ENCODE measurements at regions not wholly inside any gene's neighbourhood (a gene's known extent, or its start where the extent isn't known, plus 50 kb on each side); places are given as distances from the start of the nearest gene placed in this dataset.

DNA sequence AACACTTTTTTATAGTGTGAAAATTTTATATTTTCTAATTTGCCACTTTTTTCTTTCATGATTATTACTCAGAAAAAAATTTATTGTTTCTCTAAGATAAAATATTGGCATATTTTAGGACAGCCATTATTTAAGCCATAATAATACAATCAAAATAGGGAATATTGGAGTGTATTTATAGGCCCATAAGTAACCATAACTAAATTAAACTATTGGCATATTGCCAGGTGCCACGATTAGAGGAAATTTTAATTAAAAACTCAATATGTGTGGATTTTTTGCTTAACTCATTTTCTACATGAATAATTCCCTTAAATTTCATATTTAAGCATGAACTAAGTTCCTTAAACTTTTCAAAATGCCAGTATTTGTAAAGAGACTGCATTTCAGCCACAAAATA, 587.8 kb downstream of the IPMK start:
- Mint-ChIP-seq H3K27ac (no peak overlapping the region), H3K4me1 (no peaks in the 10 kb centered on the region), H3K36me3 (no peaks in the 10 kb centered on the region), H3K9me3 (no peaks in the 10 kb centered on the region), H3K4me3 (no peak overlapping the region), H3K27me3 (ENCODE audit: low read depth) (no peaks in the 10 kb centered on the region)
- TF ChIP-seq CTCF (IDR thresholded peaks at IDR 0.05; ENCODE audit: unreplicated experiment) = no peak
- DNase-seq (ENCODE audit: low spot score in 2 of 2, unreplicated experiment in 2 of 2) = no peak

- Mint-ChIP-seq H3K27me3 (ENCODE audit: low read depth) (no peaks in the 10 kb centered on the region), H3K36me3 (no peaks in the 10 kb centered on the region), H3K27ac (no peak overlapping the region), H3K4me3 (no peak overlapping the region), H3K4me1 (no peaks in the 10 kb centered on the region), H3K9me3 (peaks cover 5% of the 10 kb centered on the region)
- DNase-seq (ENCODE audit: low spot score in 2 of 2, unreplicated experiment in 2 of 2) = no peak
- no peak for TF ChIP-seq CTCF (IDR thresholded peaks at IDR 0.05; ENCODE audit: unreplicated experiment)
Observed at GRCh38 chr10:57675125-57675524, 592.6 kb downstream of the IPMK start.

DNA sequence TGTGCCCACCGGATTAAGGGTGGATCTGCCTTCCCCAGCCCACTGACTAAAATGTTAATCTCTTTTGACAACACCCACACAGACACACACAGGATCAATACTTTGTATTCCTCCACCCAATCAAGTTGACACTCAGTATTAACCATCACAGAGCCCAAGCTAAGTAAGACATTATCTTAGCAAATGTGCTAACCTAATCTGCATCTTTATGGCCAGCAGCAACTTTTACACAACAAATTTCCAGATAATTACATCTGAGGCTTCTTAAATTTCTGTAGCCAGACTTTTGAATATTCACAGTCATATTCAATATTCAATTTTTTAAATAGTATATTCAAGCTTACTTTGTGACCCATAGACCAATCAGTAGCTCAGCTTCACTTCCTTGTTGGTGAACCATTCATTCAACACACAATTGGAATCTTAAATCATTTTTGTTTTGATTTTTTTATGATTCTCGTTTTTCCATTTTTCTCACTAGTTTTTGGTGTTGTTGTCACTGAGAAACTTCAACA, 594.2 kb downstream of the IPMK start:
- H3K9me3 Mint-ChIP-seq = peaks cover 5% of the 10 kb centered on the region
- no peak for DNase-seq (ENCODE audit: low spot score in 2 of 2, unreplicated experiment in 2 of 2)
- no peaks in the 10 kb centered on the region for H3K4me1 Mint-ChIP-seq
- no peak overlapping the region for H3K27ac Mint-ChIP-seq
- H3K4me3 Mint-ChIP-seq = no peak overlapping the region
- no peaks in the 10 kb centered on the region for H3K27me3 Mint-ChIP-seq (ENCODE audit: low read depth)
- no peaks in the 10 kb centered on the region for H3K36me3 Mint-ChIP-seq
- TF ChIP-seq CTCF (IDR thresholded peaks at IDR 0.05; ENCODE audit: unreplicated experiment) = no peak

DNA sequence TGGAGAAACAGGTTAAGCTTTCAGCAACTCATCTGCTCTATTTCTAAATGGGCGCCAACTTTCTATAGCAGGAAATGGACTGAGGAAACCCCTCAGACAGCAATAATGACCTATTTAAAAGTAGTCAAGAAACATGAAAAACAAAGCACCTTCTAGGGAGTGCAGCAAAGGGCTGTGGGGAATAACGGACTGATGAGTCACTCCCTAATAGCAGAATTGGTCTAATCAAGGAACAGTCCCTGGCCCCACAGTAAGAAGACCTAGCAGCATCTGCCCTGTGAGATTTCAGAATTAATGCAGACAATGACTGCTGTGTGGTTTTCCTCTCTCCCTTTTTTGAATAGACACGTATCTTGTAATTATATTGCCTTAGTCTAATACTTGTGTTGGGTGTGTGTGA, 602.9 kb downstream of the IPMK start:
- no peaks in the 10 kb centered on the region for H3K36me3 Mint-ChIP-seq
- no peak for TF ChIP-seq CTCF (IDR thresholded peaks at IDR 0.05; ENCODE audit: unreplicated experiment)
- DNase-seq (ENCODE audit: low spot score in 2 of 2, unreplicated experiment in 2 of 2) = no peak
- no peaks in the 10 kb centered on the region for H3K27me3 Mint-ChIP-seq (ENCODE audit: low read depth)
- H3K4me1 Mint-ChIP-seq = no peaks in the 10 kb centered on the region
- no peaks in the 10 kb centered on the region for H3K9me3 Mint-ChIP-seq
- no peak overlapping the region for H3K27ac Mint-ChIP-seq
- no peak overlapping the region for H3K4me3 Mint-ChIP-seq

DNA sequence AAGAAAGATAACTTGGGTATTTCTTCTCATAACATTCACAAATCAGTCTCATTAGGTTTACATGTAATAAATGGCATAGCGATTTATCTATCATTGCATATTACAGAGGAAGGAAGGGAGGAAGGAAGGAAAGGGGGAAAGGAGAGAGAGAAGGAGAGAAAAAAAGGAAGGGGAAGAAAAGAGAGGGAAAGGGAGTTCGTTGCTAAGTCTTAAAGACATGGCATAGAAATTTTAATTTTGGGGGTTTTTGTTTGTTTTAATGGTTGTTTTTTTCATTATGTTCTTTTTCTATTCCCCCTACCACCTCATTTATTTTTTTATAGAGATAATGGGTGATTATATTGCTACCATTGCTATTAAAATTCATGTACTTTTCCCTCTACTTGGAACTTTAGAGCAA, 604.3 kb downstream of the IPMK start:
- DNase-seq (ENCODE audit: low spot score in 2 of 2, unreplicated experiment in 2 of 2) = no peak
- no peaks in the 10 kb centered on the region for H3K27me3 Mint-ChIP-seq (ENCODE audit: low read depth)
- H3K9me3 Mint-ChIP-seq = no peaks in the 10 kb centered on the region
- no peak overlapping the region for H3K4me3 Mint-ChIP-seq
- H3K36me3 Mint-ChIP-seq = no peaks in the 10 kb centered on the region
- no peak overlapping the region for H3K27ac Mint-ChIP-seq
- TF ChIP-seq CTCF (IDR thresholded peaks at IDR 0.05; ENCODE audit: unreplicated experiment) = no peak
- no peaks in the 10 kb centered on the region for H3K4me1 Mint-ChIP-seq

DNA sequence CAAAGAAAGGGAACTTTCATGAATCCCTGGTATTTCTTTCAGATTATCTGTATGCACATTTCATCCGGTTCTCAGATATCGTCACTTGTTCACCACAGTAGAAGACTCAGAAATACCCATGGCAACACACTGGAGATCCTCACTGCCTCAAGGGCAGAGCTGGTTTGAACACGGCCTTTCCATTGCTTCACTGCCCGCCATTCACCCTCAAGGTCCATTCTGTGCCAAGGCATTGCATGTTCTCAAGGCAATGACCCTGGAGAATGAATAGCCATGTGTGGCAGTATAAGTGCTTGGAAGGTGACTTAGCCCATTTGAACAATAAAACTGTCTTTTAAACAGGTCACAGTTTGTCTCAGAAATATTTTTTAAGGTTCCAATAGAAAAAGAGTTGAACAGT, 606.5 kb downstream of the IPMK start:
- DNase-seq (ENCODE audit: low spot score in 2 of 2, unreplicated experiment in 2 of 2) = no peak
- no peak for TF ChIP-seq CTCF (IDR thresholded peaks at IDR 0.05; ENCODE audit: unreplicated experiment)
- Mint-ChIP-seq H3K9me3 (no peaks in the 10 kb centered on the region), H3K4me1 (no peaks in the 10 kb centered on the region), H3K36me3 (no peaks in the 10 kb centered on the region), H3K27ac (no peak overlapping the region), H3K4me3 (no peak overlapping the region), H3K27me3 (ENCODE audit: low read depth) (no peaks in the 10 kb centered on the region)
